Natural killer cell (primary cell): ENCODE measurements at regions not wholly inside any gene's neighbourhood (a gene's known extent, or its start where the extent isn't known, plus 50 kb on each side); places are given as distances from the start of the nearest gene placed in this dataset.
"Not testable (repeated sequence)": the region's sequence is repeated elsewhere in the genome, so short reads cannot be mapped to it uniquely, and the experiment has no call there.

Experiments
- ATAC-seq, 3 donors: fragments of 150-1000 bp in 2 of 3; fragments of 200-7000 bp in 1 of 3; cut with Tn5 transposase; 1 replicate in 1 of 3; 2 replicates in 2 of 3; pipeline ENCODE4 v1.10.0; 2021; ENCODE audit warnings: mild to moderate bottlenecking in 2 of 3, moderate library complexity in 2 of 3
- DNase-seq, 2 donors: peaks; one replicate each; pipeline versions ENCODE4 v3.0.0 to v3.0.0-alpha.2; 2013 to 2021; ENCODE audit warnings: mixed read lengths in 1 of 2
- H3K27ac ChIP-seq: one replicate; pipeline ENCODE4 v1.5.1; 2013; ENCODE audit warnings: mild to moderate bottlenecking, low read length
- H3K27me3 ChIP-seq: one replicate; pipeline ENCODE4 v1.6.1; 2013; ENCODE audit warnings: low read length; ENCODE audit not compliant: control insufficient read depth, insufficient read depth
- H3K36me3 ChIP-seq: one replicate; pipeline ENCODE4 v1.6.1; 2013; ENCODE audit warnings: low read length; ENCODE audit not compliant: control insufficient read depth, insufficient read depth
- H3K4me1 ChIP-seq: one replicate; pipeline ENCODE4 v1.6.1; 2013; ENCODE audit warnings: low read length; ENCODE audit not compliant: control insufficient read depth, insufficient read depth
- H3K4me3 ChIP-seq: one replicate; pipeline ENCODE4 v1.5.1; 2013; ENCODE audit warnings: low read length
- H3K9me3 ChIP-seq: one replicate; pipeline ENCODE4 v1.6.1; 2013; ENCODE audit warnings: low read length; ENCODE audit not compliant: control insufficient read depth, insufficient read depth
- H3K27ac Mint-ChIP-seq, 2 donors: one replicate each; pipeline ENCODE4 v1.8.0; 2022; ENCODE audit warnings: mild to moderate bottlenecking in 2 of 2, mixed read lengths in 2 of 2, moderate library complexity in 1 of 2
- H3K27me3 Mint-ChIP-seq, 2 donors: one replicate each; pipeline ENCODE4 v1.8.0; 2022; ENCODE audit warnings: low read depth in 2 of 2, mixed read lengths in 2 of 2
- H3K36me3 Mint-ChIP-seq: one replicate; pipeline ENCODE4 v1.8.0; 2022; ENCODE audit warnings: mixed read lengths
- H3K4me1 Mint-ChIP-seq, 2 donors: one replicate each; pipeline ENCODE4 v1.8.0; 2022; ENCODE audit warnings: mixed read lengths in 2 of 2
- H3K4me3 Mint-ChIP-seq: one replicate; pipeline ENCODE4 v1.8.0; 2022; ENCODE audit warnings: mild to moderate bottlenecking, moderate library complexity, mixed read lengths
- H3K9me3 Mint-ChIP-seq, 2 donors: one replicate each; pipeline ENCODE4 v1.8.0; 2022; ENCODE audit warnings: mixed read lengths in 2 of 2
- whole genome bisulfite sequencing: methylation state at CpG from one replicate; pipeline ENCODE4 v1.1.7; 2013; ENCODE audit warnings: missing lambda C conversion rate; ENCODE audit not compliant: insufficient coverage; 5-methylcytosine and 5-hydroxymethylcytosine counted together
- intact Hi-C: fragments of 100-400 bp; cut with micrococcal nuclease; formaldehyde crosslinking; loops from one replicate; pipeline ENCODE4 v1.14.2; 2022
- TF ChIP-seq, protein P1 (sequence below): fragments of 200-600 bp; IDR thresholded peaks from one replicate; pipeline ENCODE4 v1.8.0; 2022; ENCODE audit warnings: antibody characterized with exemption

DNA sequence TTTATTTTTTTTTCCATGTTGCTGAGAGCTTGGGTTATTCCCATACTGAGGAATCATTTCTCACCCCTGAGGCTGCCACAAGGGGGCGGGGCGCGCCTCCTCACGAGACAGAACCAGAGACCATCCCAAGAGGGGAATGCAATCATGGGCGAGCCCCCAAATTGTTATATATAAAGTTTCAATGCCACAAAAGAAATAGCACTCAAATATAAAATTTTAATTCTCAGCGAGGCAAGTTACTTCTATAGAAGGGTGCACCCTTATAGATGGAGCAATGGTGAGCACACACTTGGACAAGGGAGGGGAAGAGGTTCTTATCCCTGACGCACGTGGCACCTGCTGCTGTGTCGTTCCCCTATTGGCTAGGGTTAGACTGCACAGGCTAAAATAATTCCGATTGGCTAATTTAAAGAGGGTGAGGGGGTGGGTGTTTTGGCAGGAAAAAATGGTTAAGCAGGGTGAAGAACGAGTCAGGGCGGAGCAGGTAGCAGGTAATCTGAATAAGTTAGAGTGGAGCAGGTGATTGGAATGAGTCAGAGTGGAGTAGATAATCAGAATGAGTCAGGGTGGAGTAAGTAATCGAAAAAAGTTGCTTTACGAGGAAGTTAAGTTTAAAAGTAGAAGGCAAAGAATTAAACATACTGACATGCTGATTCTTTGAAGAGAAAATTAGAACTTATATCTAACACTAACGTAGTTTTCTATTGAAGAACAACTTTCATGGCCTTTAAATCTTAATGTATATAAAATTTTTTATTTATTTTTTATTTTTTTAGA is 177.5 kb downstream of the MTCL1 start:
- DNase-seq = no peak
- TF ChIP-seq, protein P1, sequence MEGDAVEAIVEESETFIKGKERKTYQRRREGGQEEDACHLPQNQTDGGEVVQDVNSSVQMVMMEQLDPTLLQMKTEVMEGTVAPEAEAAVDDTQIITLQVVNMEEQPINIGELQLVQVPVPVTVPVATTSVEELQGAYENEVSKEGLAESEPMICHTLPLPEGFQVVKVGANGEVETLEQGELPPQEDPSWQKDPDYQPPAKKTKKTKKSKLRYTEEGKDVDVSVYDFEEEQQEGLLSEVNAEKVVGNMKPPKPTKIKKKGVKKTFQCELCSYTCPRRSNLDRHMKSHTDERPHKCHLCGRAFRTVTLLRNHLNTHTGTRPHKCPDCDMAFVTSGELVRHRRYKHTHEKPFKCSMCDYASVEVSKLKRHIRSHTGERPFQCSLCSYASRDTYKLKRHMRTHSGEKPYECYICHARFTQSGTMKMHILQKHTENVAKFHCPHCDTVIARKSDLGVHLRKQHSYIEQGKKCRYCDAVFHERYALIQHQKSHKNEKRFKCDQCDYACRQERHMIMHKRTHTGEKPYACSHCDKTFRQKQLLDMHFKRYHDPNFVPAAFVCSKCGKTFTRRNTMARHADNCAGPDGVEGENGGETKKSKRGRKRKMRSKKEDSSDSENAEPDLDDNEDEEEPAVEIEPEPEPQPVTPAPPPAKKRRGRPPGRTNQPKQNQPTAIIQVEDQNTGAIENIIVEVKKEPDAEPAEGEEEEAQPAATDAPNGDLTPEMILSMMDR = no peak
- H3K27ac Mint-ChIP-seq = no peak overlapping the region
- ATAC-seq = no peak
- Histone ChIP-seq H3K4me1 (no peaks in the 10 kb centered on the region), H3K36me3 (no peaks in the 10 kb centered on the region), H3K27me3 (no peaks in the 10 kb centered on the region), H3K4me3 (no peak overlapping the region), H3K9me3 (peaks cover 11% of the 10 kb centered on the region), H3K27ac (no peak overlapping the region)
- 92% methylated on average over 8 of the region's 15 CpGs for WGBS
- intact Hi-C loops = no loop called here
- H3K4me1 Mint-ChIP-seq = no peaks in the 10 kb centered on the region
- no peak overlapping the region for H3K4me3 Mint-ChIP-seq
- H3K36me3 Mint-ChIP-seq = no peaks in the 10 kb centered on the region
- peaks cover 6 to 9% of the 10 kb centered on the region in 2 donors for H3K9me3 Mint-ChIP-seq
- peaks cover 0 to 6% of the 10 kb centered on the region in 2 donors for H3K27me3 Mint-ChIP-seq

DNA sequence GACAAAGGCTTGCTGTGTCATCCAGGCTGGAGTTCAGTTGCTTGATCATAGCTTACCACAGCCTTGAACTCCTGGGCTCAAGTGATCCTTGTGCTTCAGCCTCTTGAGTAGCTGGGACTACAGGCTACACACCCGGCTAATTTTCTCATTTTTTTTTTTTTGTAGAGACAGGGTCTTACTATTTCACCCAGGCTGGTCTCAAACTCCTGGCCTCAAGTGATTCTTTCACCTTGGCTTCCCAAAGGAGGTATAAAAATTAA is 178.0 kb downstream of the MTCL1 start:
- no peaks in the 10 kb centered on the region for H3K36me3 Mint-ChIP-seq
- peaks cover 9% of the 10 kb centered on the region in 2 donors for H3K9me3 Mint-ChIP-seq

DNA sequence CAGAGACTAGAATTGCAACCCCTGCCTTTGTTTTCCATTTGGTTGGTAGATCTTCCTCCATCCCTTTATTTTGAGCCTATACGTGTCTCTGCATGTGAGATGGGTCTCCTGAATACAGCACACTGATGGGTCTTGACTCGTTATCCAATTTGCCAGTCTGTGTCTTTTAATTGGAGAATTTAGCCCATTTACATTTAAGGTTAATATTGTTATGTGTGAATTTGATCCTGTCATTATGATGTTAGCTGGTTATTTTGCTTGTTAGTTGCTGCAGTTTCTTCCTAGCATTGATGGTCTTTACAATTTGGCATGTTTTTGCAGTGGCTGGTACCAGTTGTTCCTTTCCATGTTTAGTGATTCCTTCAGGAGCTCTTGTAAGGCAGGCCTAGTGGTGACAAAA is 182.5 kb downstream of the MTCL1 start:
- DNase-seq, intact Hi-C loops, H3K9me3 Mint-ChIP-seq, H3K9me3 ChIP-seq, H3K27me3 Mint-ChIP-seq, H3K4me3 Mint-ChIP-seq, H3K27ac Mint-ChIP-seq, H3K27me3 ChIP-seq, H3K36me3 ChIP-seq, H3K36me3 Mint-ChIP-seq, H3K27ac ChIP-seq, ATAC-seq, H3K4me3 ChIP-seq, H3K4me1 Mint-ChIP-seq, H3K4me1 ChIP-seq: not testable (repeated sequence)
- 92% methylated on average over 2 of the region's 2 CpGs for WGBS

More for the DNA sequence above, 178.0 kb downstream of the MTCL1 start:
- H3K9me3 ChIP-seq = peaks cover 11% of the 10 kb centered on the region
- H3K27ac ChIP-seq = no peak overlapping the region
- intact Hi-C loops = no loop called here
- no peak for ATAC-seq
- DNase-seq = no peak
- no peaks in the 10 kb centered on the region for H3K36me3 ChIP-seq
- H3K4me3 Mint-ChIP-seq = no peak overlapping the region
- TF ChIP-seq, protein P1 = no peak
- H3K4me1 Mint-ChIP-seq = no peaks in the 10 kb centered on the region
- 100% methylated on average over 1 of the region's 1 CpG for WGBS
- H3K27ac Mint-ChIP-seq = no peak overlapping the region
- no peak overlapping the region for H3K4me3 ChIP-seq
- H3K4me1 ChIP-seq = no peaks in the 10 kb centered on the region
- no peaks in the 10 kb centered on the region for H3K27me3 ChIP-seq
- H3K27me3 Mint-ChIP-seq = peaks cover 0 to 6% of the 10 kb centered on the region in 2 donors

DNA sequence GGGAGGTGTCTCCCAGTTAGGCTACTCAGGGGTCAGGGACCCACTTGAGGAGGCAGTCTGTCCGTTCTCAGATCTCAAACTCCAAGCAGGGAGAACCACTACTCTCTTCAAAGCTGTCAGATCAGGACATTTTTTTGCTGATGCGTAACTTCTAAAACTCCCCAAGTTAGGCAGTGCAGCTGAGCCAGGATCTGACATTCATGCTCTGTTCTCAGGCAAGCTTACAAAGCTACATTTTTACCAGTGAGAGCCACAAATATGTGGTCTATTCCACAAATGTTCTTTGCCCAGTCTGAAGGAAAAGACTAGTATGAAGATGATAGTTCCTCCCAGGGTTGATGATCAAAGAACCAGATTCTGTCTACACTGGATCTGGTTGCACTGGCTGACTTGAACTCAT is 184.1 kb downstream of the MTCL1 start:
- Histone ChIP-seq H3K27ac (no peak overlapping the region), H3K27me3 (no peaks in the 10 kb centered on the region), H3K9me3 (no peaks in the 10 kb centered on the region), H3K4me1 (no peaks in the 10 kb centered on the region), H3K4me3 (no peak overlapping the region), H3K36me3 (no peaks in the 10 kb centered on the region)
- H3K4me1 Mint-ChIP-seq = no peaks in the 10 kb centered on the region
- no peak for DNase-seq
- no peak overlapping the region for H3K27ac Mint-ChIP-seq
- TF ChIP-seq, protein P1 = no peak
- intact Hi-C loops = no loop called here
- ATAC-seq = no peak
- H3K4me3 Mint-ChIP-seq = no peak overlapping the region
- peaks cover 0 to 6% of the 10 kb centered on the region in 2 donors for H3K9me3 Mint-ChIP-seq
- no peaks in the 10 kb centered on the region for H3K36me3 Mint-ChIP-seq
- H3K27me3 Mint-ChIP-seq = no peaks in the 10 kb centered on the region
- WGBS = 73% methylated on average over 2 of the region's 2 CpGs

DNA sequence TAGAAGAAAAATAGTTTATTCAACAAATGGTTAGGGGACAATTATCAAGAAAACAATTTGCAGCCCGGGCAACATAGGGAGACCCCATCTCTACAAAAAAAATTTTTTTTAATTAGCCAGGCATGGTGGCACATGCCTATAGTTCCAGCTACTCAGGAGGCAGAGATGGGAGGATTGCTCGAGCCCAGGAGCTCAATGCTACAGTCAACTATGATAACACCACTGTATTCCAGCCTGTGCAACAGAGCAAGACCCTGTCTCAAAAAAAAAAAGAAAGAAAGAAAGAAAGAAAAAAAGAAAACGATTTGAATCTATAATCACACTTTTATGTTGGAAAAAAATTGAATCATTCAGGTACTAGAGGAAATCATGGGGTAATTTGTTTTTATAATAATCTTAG is 185.1 kb downstream of the MTCL1 start:
- DNase-seq, H3K4me3 ChIP-seq, H3K36me3 Mint-ChIP-seq, H3K36me3 ChIP-seq, ATAC-seq, H3K4me3 Mint-ChIP-seq, H3K27me3 ChIP-seq, H3K27ac ChIP-seq, H3K27ac Mint-ChIP-seq, H3K9me3 Mint-ChIP-seq, H3K4me1 ChIP-seq, H3K9me3 ChIP-seq, H3K4me1 Mint-ChIP-seq, intact Hi-C loops, H3K27me3 Mint-ChIP-seq: not testable (repeated sequence)
- WGBS = 69% methylated on average over 2 of the region's 3 CpGs
